Neural cell (in vitro differentiated cells): ENCODE measurements at regions not wholly inside any gene's neighbourhood (a gene's known extent, or its start where the extent isn't known, plus 50 kb on each side); places are given as distances from the start of the nearest gene placed in this dataset.

Source experiments
- H2AFZ ChIP-seq: fragments of 200-600, 300-800 bp; sonication (generic), shearing (Covaris generic); 2 replicates; pipeline ENCODE4 v1.6.0; 2014; ENCODE audit warnings: low read depth, mild to moderate bottlenecking, antibody characterized with exemption, low read length, moderate library complexity
- H3F3A ChIP-seq: fragments of 200-600 bp; shearing (Covaris generic); 2 replicates; pipeline ENCODE4 v1.6.1; 2016; ENCODE audit warnings: mild to moderate bottlenecking, moderate library complexity, mixed read lengths, antibody characterized with exemption, low read length; ENCODE audit not compliant: insufficient read depth, poor library complexity, severe bottlenecking
- H3K27ac ChIP-seq: fragments of 200-600, 300-800 bp; sonication (generic), shearing (Covaris generic); 2 replicates; pipeline ENCODE4 v1.5.1; 2014; ENCODE audit warnings: mild to moderate bottlenecking, low read length, moderate library complexity
- H3K27me3 ChIP-seq: fragments of 300-800, 200-600 bp; sonication (generic), shearing (Covaris generic); 2 replicates; pipeline ENCODE4 v1.6.0; 2014; ENCODE audit warnings: mild to moderate bottlenecking, low read depth, low read length, moderate library complexity; ENCODE audit not compliant: insufficient read depth
- H3K36me3 ChIP-seq: fragments of 300-800, 200-600 bp; sonication (generic), shearing (Covaris generic); 2 replicates; pipeline ENCODE4 v1.5.1; 2014; ENCODE audit warnings: mild to moderate bottlenecking, antibody characterized with exemption, low read length, moderate library complexity; ENCODE audit not compliant: insufficient read depth
- H3K4me2 ChIP-seq: fragments of 300-800, 200-600 bp; sonication (generic), shearing (Covaris generic); 2 replicates; pipeline ENCODE4 v1.6.0; 2014; ENCODE audit warnings: mild to moderate bottlenecking, low read length
- H3K4me3 ChIP-seq: fragments of 300-800, 200-600 bp; sonication (generic), shearing (Covaris generic); 2 replicates; pipeline ENCODE4 v1.5.1; 2014; ENCODE audit warnings: mild to moderate bottlenecking, low read length, moderate library complexity
- H3K79me2 ChIP-seq: fragments of 200-600 bp; shearing (Covaris generic); replicated peaks from 2 replicates; pipeline ENCODE4 v1.6.0; 2014; ENCODE audit warnings: mild to moderate bottlenecking, low read length, moderate library complexity; ENCODE audit not compliant: insufficient read depth
- H3K9ac ChIP-seq: fragments of 300-800, 200-600 bp; sonication (generic), shearing (Covaris generic); 2 replicates; pipeline ENCODE4 v1.6.1; 2016; ENCODE audit warnings: mild to moderate bottlenecking, low read length, mixed read lengths
- H3K9me2 ChIP-seq: fragments of 200-600 bp; shearing (Covaris generic); 2 replicates; pipeline ENCODE4 v1.6.1; 2016; ENCODE audit warnings: mild to moderate bottlenecking, low read length, mixed read lengths; ENCODE audit not compliant: insufficient read depth
- H3K9me3 ChIP-seq: fragments of 200-600, 300-800 bp; sonication (generic), shearing (Covaris generic); 2 replicates; pipeline ENCODE4 v1.6.1; 2016; ENCODE audit warnings: mild to moderate bottlenecking, mixed run types, low read length, moderate library complexity, mixed read lengths
- H4K20me1 ChIP-seq: fragments of 200-600 bp; shearing (Covaris generic); 2 replicates; pipeline ENCODE4 v1.6.1; 2016; ENCODE audit warnings: mild to moderate bottlenecking, mixed run types; ENCODE audit not compliant: insufficient read depth
- CTCF ChIP-seq: fragments of 450-650 bp; IDR thresholded peaks from 2 replicates; pipeline ENCODE4 v1.5.1; 2014; ENCODE audit warnings: antibody characterized with exemption, mild to moderate bottlenecking, moderate library complexity; ENCODE audit not compliant: poor library complexity, severe bottlenecking
- EP300 ChIP-seq: fragments of 450-650 bp; conservative IDR thresholded peaks from 2 replicates; pipeline ENCODE4 v1.6.1; 2014; ENCODE audit warnings: antibody characterized with exemption, mild to moderate bottlenecking, moderate library complexity; ENCODE audit not compliant: poor library complexity, severe bottlenecking
- EZH2 ChIP-seq: fragments of 200-600, 300-800 bp; shearing (Covaris generic), sonication (generic); IDR thresholded peaks from 2 replicates; pipeline ENCODE4 v1.6.1; 2014; ENCODE audit warnings: antibody characterized with exemption, low read length, borderline replicate concordance, mild to moderate bottlenecking; ENCODE audit not compliant: insufficient read depth, poor library complexity, severe bottlenecking
- MXI1 ChIP-seq: fragments of 450-650 bp; conservative IDR thresholded peaks from 2 replicates; pipeline ENCODE4 v1.6.1; 2014; ENCODE audit warnings: antibody characterized with exemption, mild to moderate bottlenecking; ENCODE audit not compliant: poor library complexity, severe bottlenecking
- POLR2AphosphoS5 ChIP-seq: IDR thresholded peaks from 2 replicates; pipeline ENCODE4 v1.6.1; 2012
- RAD21 ChIP-seq: fragments of 450-650 bp; conservative IDR thresholded peaks from 2 replicates; pipeline ENCODE4 v1.6.1; 2014; ENCODE audit warnings: antibody characterized with exemption, mild to moderate bottlenecking, moderate library complexity
- REST ChIP-seq: IDR thresholded peaks from 2 replicates; pipeline ENCODE4 v1.6.1; 2012; ENCODE audit warnings: borderline replicate concordance
- SMC3 ChIP-seq: fragments of 450-650 bp; conservative IDR thresholded peaks from 2 replicates; pipeline ENCODE4 v1.6.1; 2014; ENCODE audit warnings: antibody characterized with exemption, mild to moderate bottlenecking, moderate library complexity; ENCODE audit not compliant: poor library complexity
- TAF1 ChIP-seq: IDR thresholded peaks from 2 replicates; pipeline ENCODE4 v1.6.1; 2012; ENCODE audit warnings: low read depth

GRCh38 chr2:176419591-176420071, 150.4 kb downstream of the MTX2 start:
- H3F3A ChIP-seq: no peaks in the 10 kb centered on the region
- no peak overlapping the region for H3K4me2 ChIP-seq
- no peaks in the 10 kb centered on the region for H3K27me3 ChIP-seq
- no peak overlapping the region for H3K27ac ChIP-seq
- no peak overlapping the region for H2AFZ ChIP-seq
- no peaks in the 10 kb centered on the region for H3K79me2 ChIP-seq
- H3K9me2 ChIP-seq: no peaks in the 10 kb centered on the region
- no peaks in the 10 kb centered on the region for H3K36me3 ChIP-seq
- no peaks in the 10 kb centered on the region for H4K20me1 ChIP-seq
- no peak for TF ChIP-seq RAD21
- TF ChIP-seq MXI1: no peak
- no peak for TF ChIP-seq EZH2
- TF ChIP-seq EP300: no peak
- TF ChIP-seq CTCF: no peak
- TF ChIP-seq POLR2AphosphoS5: no peak
- TF ChIP-seq SMC3: no peak
- TF ChIP-seq REST: no peak
- no peak for TF ChIP-seq TAF1
- no peak overlapping the region for H3K4me3 ChIP-seq
- no peaks in the 10 kb centered on the region for H3K9me3 ChIP-seq
- H3K9ac ChIP-seq: no peak overlapping the region

GRCh38 chr2:176421297-176422050, 152.2 kb downstream of the MTX2 start:
- H3F3A ChIP-seq: no peaks in the 10 kb centered on the region
- H3K79me2 ChIP-seq: no peaks in the 10 kb centered on the region
- H3K9me2 ChIP-seq: no peaks in the 10 kb centered on the region
- H3K36me3 ChIP-seq: no peaks in the 10 kb centered on the region
- no peak overlapping the region for H2AFZ ChIP-seq
- H3K27me3 ChIP-seq: no peaks in the 10 kb centered on the region
- no peak overlapping the region for H3K4me3 ChIP-seq
- no peak overlapping the region for H3K4me2 ChIP-seq
- H3K27ac ChIP-seq: no peak overlapping the region
- no peak overlapping the region for H3K9ac ChIP-seq
- H4K20me1 ChIP-seq: no peaks in the 10 kb centered on the region
- no peaks in the 10 kb centered on the region for H3K9me3 ChIP-seq
- no peak for TF ChIP-seq MXI1
- no peak for TF ChIP-seq EZH2
- no peak for TF ChIP-seq EP300
- no peak for TF ChIP-seq TAF1
- no peak for TF ChIP-seq CTCF
- TF ChIP-seq REST: no peak
- TF ChIP-seq SMC3: no peak
- TF ChIP-seq POLR2AphosphoS5: no peak
